H1 (cell line): ENCODE measurements at regions not wholly inside any gene's neighbourhood (a gene's known extent, or its start where the extent isn't known, plus 50 kb on each side); places are given as distances from the start of the nearest gene placed in this dataset.

ENCODE experiments used
- CTCF ChIA-PET: fragments of 300-600 bp; sonication (Branson Sonifier 250); formaldehyde crosslinking; loops from one replicate; lab custom pipeline; 2021; ENCODE audit not compliant: partially characterized antibody; lab: Charles Lee
- POLR2A ChIA-PET: fragments of 300-600 bp; sonication (Branson Sonifier 250); formaldehyde crosslinking; loops from one replicate; lab custom pipeline; 2021; ENCODE audit warnings: inconsistent platforms; ENCODE audit not compliant: partially characterized antibody; lab: Charles Lee
- DNase-seq, 2 experiments: peaks; one replicate each; pipeline versions ENCODE4 v3.0.0 to v3.0.0-alpha.2; 2010 to 2022; ENCODE audit warnings: low spot score in 2 of 2, low read depth in 1 of 2, mixed read lengths in 1 of 2
- FAIRE-seq: peaks from 2 replicates; lab custom pipeline; 2011; peaks lifted over from hg19 to GRCh38; lab: Jason Lieb, UNC
- H2AFZ ChIP-seq: 2 replicates; pipeline ENCODE4 v1.8.1; 2012; ENCODE audit warnings: low read length, inconsistent platforms
- H2AK5ac ChIP-seq: 2 replicates; pipeline ENCODE4 v1.6.1; 2013; ENCODE audit warnings: low read depth, low read length
- H2BK120ac ChIP-seq: replicated peaks from 2 replicates; pipeline ENCODE3; 2013; ENCODE audit warnings: low read depth, low read length, inconsistent platforms
- H2BK12ac ChIP-seq: 2 replicates; pipeline ENCODE4 v1.6.1; 2013; ENCODE audit warnings: low read depth, low read length
- H2BK15ac ChIP-seq: 2 replicates; pipeline ENCODE4 v1.6.1; 2013; ENCODE audit warnings: low read length
- H2BK20ac ChIP-seq: 2 replicates; pipeline ENCODE4 v1.6.1; 2013; ENCODE audit warnings: low read length
- H2BK5ac ChIP-seq: 2 replicates; pipeline ENCODE4 v1.6.1; 2013; ENCODE audit warnings: low read depth, low read length
- H3K14ac ChIP-seq: 2 replicates; pipeline ENCODE4 v1.6.1; 2013; ENCODE audit warnings: inconsistent platforms; ENCODE audit not compliant: insufficient read length
- H3K18ac ChIP-seq: 2 replicates; pipeline ENCODE4 v1.6.1; 2013; ENCODE audit warnings: low read length; ENCODE audit errors: extremely low read depth
- H3K23ac ChIP-seq: 2 replicates; pipeline ENCODE4 v1.6.1; 2013; ENCODE audit warnings: inconsistent platforms; ENCODE audit not compliant: insufficient read length
- H3K23me2 ChIP-seq: 2 replicates; pipeline ENCODE4 v1.6.1; 2013; ENCODE audit warnings: low read depth, low read length
- H3K27ac ChIP-seq: 2 replicates; pipeline ENCODE4 v1.6.1; 2011; ENCODE audit warnings: low read depth, low read length, inconsistent platforms
- H3K27me3 ChIP-seq, 4 experiments: replicated peaks in 1 of 4; 1 replicate in 1 of 4; 2 replicates in 3 of 4; pipeline versions ENCODE4 v1.6.1 to v1.8.1; 2011 to 2013; ENCODE audit warnings: low read length in 3 of 4, mild to moderate bottlenecking in 3 of 4, inconsistent platforms in 2 of 4, mixed read lengths in 2 of 4, moderate library complexity in 1 of 4; ENCODE audit not compliant: control insufficient read depth in 3 of 4, insufficient read depth in 3 of 4; ENCODE audit errors: extremely low read depth in 1 of 4
- H3K36me3 ChIP-seq, 4 experiments: 2 replicates each; pipeline versions ENCODE4 v1.6.1 to v1.8.1; 2011 to 2013; ENCODE audit warnings: mild to moderate bottlenecking in 4 of 4, low read length in 3 of 4, moderate library complexity in 2 of 4, control low read depth in 1 of 4, inconsistent platforms in 1 of 4; ENCODE audit not compliant: insufficient read depth in 4 of 4, control insufficient read depth in 2 of 4
- H3K4ac ChIP-seq: replicated peaks from 2 replicates; pipeline ENCODE3; 2013; ENCODE audit warnings: low read length, low read depth, mixed read lengths, inconsistent platforms; ENCODE audit not compliant: insufficient read length
- H3K4me1 ChIP-seq, 4 experiments: replicated peaks in 1 of 4; 1 replicate in 1 of 4; 2 replicates in 3 of 4; pipeline versions ENCODE4 v1.6.1 to v1.8.1; 2011 to 2013; ENCODE audit warnings: low read length in 3 of 4, inconsistent platforms in 2 of 4, mixed read lengths in 1 of 4; ENCODE audit not compliant: insufficient read depth in 4 of 4, control insufficient read depth in 3 of 4
- H3K4me2 ChIP-seq, 2 experiments: 2 replicates each; pipeline versions ENCODE4 v1.6.1 to v1.8.1; 2011 to 2013; ENCODE audit warnings: low read depth in 2 of 2, low read length in 2 of 2, control low read depth in 1 of 2, inconsistent platforms in 1 of 2, mild to moderate bottlenecking in 1 of 2; ENCODE audit not compliant: insufficient read depth in 1 of 2
- H3K4me3 ChIP-seq, 4 experiments: fragments of 200-600, 300-600 bp in 1 of 4; sonication (generic), shearing (Covaris generic), sonication (Bioruptor Twin) in 1 of 4; 2 replicates each; pipeline versions ENCODE4 v1.5.1 to v1.8.1; 2011 to 2016; ENCODE audit warnings: low read length in 4 of 4, low read depth in 3 of 4, control low read depth in 2 of 4, inconsistent platforms in 2 of 4, mild to moderate bottlenecking in 2 of 4, mixed read lengths in 1 of 4, moderate library complexity in 1 of 4; ENCODE audit not compliant: insufficient read depth in 2 of 4; ENCODE audit errors: extremely low read depth in 1 of 4
- H3K56ac ChIP-seq: replicated peaks from 2 replicates; pipeline ENCODE3; 2013; ENCODE audit warnings: low read depth, mild to moderate bottlenecking, mixed read lengths, low read length, inconsistent platforms; ENCODE audit not compliant: insufficient read length
- H3K79me1 ChIP-seq: 2 replicates; pipeline ENCODE4 v1.6.1; 2013; ENCODE audit warnings: low read depth, low read length, control low read depth
- H3K79me2 ChIP-seq, 2 experiments: 2 replicates each; pipeline versions ENCODE4 v1.6.1 to v1.8.1; 2012 to 2013; ENCODE audit warnings: low read length in 2 of 2, mild to moderate bottlenecking in 2 of 2, inconsistent platforms in 1 of 2; ENCODE audit not compliant: insufficient read depth in 2 of 2, control insufficient read depth in 1 of 2
- H3K9ac ChIP-seq, 4 experiments: replicated peaks in 1 of 4; 1 replicate in 1 of 4; 2 replicates in 3 of 4; pipeline versions ENCODE4 v1.6.1 to v1.8.1; 2011 to 2013; ENCODE audit warnings: low read depth in 3 of 4, low read length in 3 of 4, control low read depth in 2 of 4, mild to moderate bottlenecking in 2 of 4, moderate library complexity in 2 of 4, inconsistent platforms in 1 of 4; ENCODE audit errors: extremely low read depth in 1 of 4
- H3K9me3 ChIP-seq, 2 experiments: 2 replicates each; pipeline versions ENCODE4 v1.6.1 to v1.8.1; 2012 to 2013; ENCODE audit warnings: mild to moderate bottlenecking in 2 of 2, moderate library complexity in 2 of 2, control low read depth in 1 of 2, inconsistent platforms in 1 of 2, low read depth in 1 of 2, low read length in 1 of 2, mixed read lengths in 1 of 2; ENCODE audit not compliant: insufficient read depth in 2 of 2
- H4K20me1 ChIP-seq, 2 experiments: replicated peaks in 1 of 2; 2 replicates each; pipeline versions ENCODE3 to v1.8.1; 2011 to 2013; ENCODE audit warnings: inconsistent platforms in 2 of 2, low read length in 2 of 2, mild to moderate bottlenecking in 1 of 2; ENCODE audit not compliant: insufficient read depth in 2 of 2, control insufficient read depth in 1 of 2
- H4K5ac ChIP-seq: 2 replicates; pipeline ENCODE4 v1.6.1; 2013; ENCODE audit warnings: low read length, low read depth, mixed read lengths, inconsistent platforms; ENCODE audit not compliant: insufficient read length
- H4K8ac ChIP-seq: 2 replicates; pipeline ENCODE4 v1.8.0; 2013; ENCODE audit warnings: mild to moderate bottlenecking, moderate library complexity, low read length, inconsistent platforms; ENCODE audit not compliant: insufficient read depth; ENCODE audit errors: extremely low read depth
- H4K91ac ChIP-seq: replicated peaks from 2 replicates; pipeline ENCODE3; 2013; ENCODE audit warnings: low read length, mixed read lengths, inconsistent platforms; ENCODE audit not compliant: insufficient read length
- MAX ChIP-seq: IDR thresholded peaks from 2 replicates; pipeline ENCODE4 v1.6.1; 2012; ENCODE audit warnings: inconsistent platforms
- SP1 ChIP-seq: IDR thresholded peaks from 2 replicates; pipeline ENCODE4 v1.6.1; 2011; ENCODE audit warnings: low read depth, low read length
- WGBS, 2 experiments: shearing (Covaris generic) in 1 of 2; methylation state at CpG; one replicate each; pipeline versions ENCODE4 v1.1.6 to v1.1.7; 2013 to 2015; ENCODE audit warnings: low lambda C conversion rate in 2 of 2, mixed read lengths in 2 of 2, inconsistent platforms in 1 of 2, low coverage in 1 of 2, missing lambda C conversion rate in 1 of 2; ENCODE audit not compliant: insufficient replicate concordance in 2 of 2, insufficient coverage in 1 of 2, insufficient read length in 1 of 2; ENCODE audit errors: extremely low coverage in 1 of 2, missing lambda C conversion rate in 1 of 2; 5-methylcytosine and 5-hydroxymethylcytosine counted together

- H3K4me2 ChIP-seq, result peak overlapping the region; percentile 65 to 84
These were observed 557.7 kb downstream of the BRD1 start for GRCh38 chr22:49269928-49270327.

More at GRCh38 chr22:49269928-49270327, 557.7 kb downstream of the BRD1 start:
- ChIA-PET CTCF (interaction anchor here (0.8 to 1.2 kb wide), 3 partner anchors 35 to 330 kb away, joined by 3 to 5 read pairs (median 4); no protein-coding TSS in a partner anchor), POLR2A (interaction anchor here (0.9 to 1.0 kb wide), 3 partner anchors 35 to 213 kb away, joined by 3 read pairs; no protein-coding TSS in a partner anchor)
- WGBS, 2 experiments, result 9% methylated on average over 2 of the region's 11 CpGs; no CpG with 5 or more reads in 1 of the 2 experiments
- no peak for TF ChIP-seq SP1
- peak; percentile 41; the same call in 1 of the 2 replicates for TF ChIP-seq MAX
- Histone ChIP-seq H3K9ac (no peak overlapping the region), H3K18ac (peak overlapping the region; percentile 100; the same call in 1 of the 2 replicates), H3K4ac (peak overlapping the region; percentile 98), H2BK20ac (peak overlapping the region; percentile 93; the same call in 1 of the 2 replicates), H3K79me1 (no peaks in the 10 kb centered on the region), H3K27ac (no peak overlapping the region), H2BK5ac (peak overlapping the region; percentile 98; the same call in 1 of the 2 replicates), H4K91ac (peak overlapping the region; percentile 99), H3K23ac (peak overlapping the region; percentile 74), H2AFZ (0 out of 2 replicates have a peak overlapping the region, but pooled peaks have one; percentile 32), H2BK12ac (peak overlapping the region; percentile 68; the same call in 1 of the 2 replicates), H3K4me3 (peak overlapping the region; percentile 19 to 61 (median 28); a peak in 6 of 8 replicates), H2BK120ac (peak overlapping the region; percentile 100), H3K36me3 (no peaks in the 10 kb centered on the region), H3K56ac (no peak overlapping the region), H3K23me2 (peaks cover 5% of the 10 kb centered on the region; the same call in 1 of the 2 replicates), H3K27me3 (peaks cover 1 to 21% (median 16%) of the 10 kb centered on the region in 4 experiments; a peak in 6 of 7 replicates), H3K9me3 (no peaks in the 10 kb centered on the region), H3K79me2 (no peaks in the 10 kb centered on the region), H4K20me1 (no peaks in the 10 kb centered on the region), H4K5ac (peak overlapping the region; percentile 21), H2BK15ac (no peak overlapping the region), H2AK5ac (no peak overlapping the region; the same call in 1 of the 2 replicates), H3K4me1 (peaks cover 7 to 25% (median 18%) of the 10 kb centered on the region in 4 experiments), H3K14ac (no peak overlapping the region), H4K8ac (no peak overlapping the region)
- FAIRE-seq, result no peak
- peak in 1 of 2 experiments; percentile 61 for DNase-seq
